ENCODE measurements at regions not wholly inside any gene's neighbourhood (a gene's known extent, or its start where the extent isn't known, plus 50 kb on each side); places are given as distances from the start of the nearest gene placed in this dataset.

- no peaks in the 10 kb centered on the region for H3K27me3 ChIP-seq
- no peaks in the 10 kb centered on the region for H3K9me3 ChIP-seq
- no peak for DNase-seq
- 60 to 71% methylated on average over 1 of the region's 1 CpG for WGBS, 2 donors
- H3K4me1 ChIP-seq = no peaks in the 10 kb centered on the region
- H3K27ac ChIP-seq = no peak overlapping the region
- intact Hi-C loops (cut with DNase I; ENCODE audit: low total_unique reads) = no loop called here
- H3K4me3 ChIP-seq = no peak overlapping the region
- TF ChIP-seq POLR2A (IDR thresholded peaks at IDR 0.05) (no peak), CTCF (IDR thresholded peaks at IDR 0.05) (no peak)
- no peaks in the 10 kb centered on the region for H3K36me3 ChIP-seq (ENCODE audit: low read depth, missing control alignments)
Measured at GRCh38 chr3:168926426-168926825, 737.1 kb downstream of the MECOM start.

GRCh38 chr3:168925568-168925967, 737.9 kb downstream of the MECOM start:
- Histone ChIP-seq H3K36me3 (ENCODE audit: low read depth, missing control alignments) (no peaks in the 10 kb centered on the region), H3K4me1 (no peaks in the 10 kb centered on the region), H3K4me3 (no peak overlapping the region), H3K27me3 (no peaks in the 10 kb centered on the region), H3K9me3 (no peaks in the 10 kb centered on the region), H3K27ac (no peak overlapping the region)
- no peak for DNase-seq
- intact Hi-C loops (cut with DNase I; ENCODE audit: low total_unique reads) = no loop called here
- no peak for TF ChIP-seq CTCF (IDR thresholded peaks at IDR 0.05)
- no peak for TF ChIP-seq POLR2A (IDR thresholded peaks at IDR 0.05)
- 71 to 75% methylated on average over 1 of the region's 1 CpG for WGBS, 2 donors

- TF ChIP-seq CTCF (IDR thresholded peaks at IDR 0.05) (no peak), POLR2A (IDR thresholded peaks at IDR 0.05) (no peak)
- Histone ChIP-seq H3K27me3 (no peaks in the 10 kb centered on the region), H3K4me1 (no peaks in the 10 kb centered on the region), H3K4me3 (no peak overlapping the region), H3K27ac (no peak overlapping the region), H3K9me3 (no peaks in the 10 kb centered on the region), H3K36me3 (ENCODE audit: low read depth, missing control alignments) (no peaks in the 10 kb centered on the region)
- no peak for DNase-seq
- WGBS, 2 donors = 66 to 74% methylated on average over 1 of the region's 1 CpG
- intact Hi-C loops (cut with DNase I; ENCODE audit: low total_unique reads) = no loop called here
Measured at GRCh38 chr3:168914662-168915061, 748.9 kb downstream of the MECOM start.

- 69 to 74% methylated on average over 1 of the region's 1 CpG for WGBS, 2 donors
- Histone ChIP-seq H3K4me3 (no peak overlapping the region), H3K36me3 (ENCODE audit: low read depth, missing control alignments) (no peaks in the 10 kb centered on the region), H3K9me3 (no peaks in the 10 kb centered on the region), H3K27ac (no peak overlapping the region), H3K27me3 (no peaks in the 10 kb centered on the region), H3K4me1 (no peaks in the 10 kb centered on the region)
- TF ChIP-seq POLR2A (IDR thresholded peaks at IDR 0.05) = no peak
- TF ChIP-seq CTCF (IDR thresholded peaks at IDR 0.05) = no peak
- DNase-seq = no peak
- intact Hi-C loops (cut with DNase I; ENCODE audit: low total_unique reads) = no loop called here
Measured at GRCh38 chr3:168909260-168909659, 754.3 kb downstream of the MECOM start.

GRCh38 chr3:168895419-168895818, 768.1 kb downstream of the MECOM start:
- no peak overlapping the region for H3K27ac ChIP-seq
- WGBS, 2 donors = 87 to 94% methylated on average over 1 of the region's 1 CpG
- no peak for TF ChIP-seq POLR2A (IDR thresholded peaks at IDR 0.05)
- TF ChIP-seq CTCF (IDR thresholded peaks at IDR 0.05) = no peak
- intact Hi-C loops (cut with DNase I; ENCODE audit: low total_unique reads) = no loop called here
- no peaks in the 10 kb centered on the region for H3K36me3 ChIP-seq (ENCODE audit: low read depth, missing control alignments)
- no peaks in the 10 kb centered on the region for H3K9me3 ChIP-seq
- DNase-seq = no peak
- H3K4me3 ChIP-seq = no peak overlapping the region
- H3K27me3 ChIP-seq = no peaks in the 10 kb centered on the region
- no peaks in the 10 kb centered on the region for H3K4me1 ChIP-seq

All from testis (tissue), 2 donors.